Smooth muscle cell (in vitro differentiated cells): ENCODE measurements at regions not wholly inside any gene's neighbourhood (a gene's known extent, or its start where the extent isn't known, plus 50 kb on each side); places are given as distances from the start of the nearest gene placed in this dataset.

Experiments used
- DNase-seq: peaks from one replicate; lab custom pipeline; 2025; ENCODE audit not compliant: unreplicated experiment; lab: John Stamatoyannopoulos, UW
- H2AFZ ChIP-seq: fragments of 200-600 bp; sonication (generic); 2 replicates; pipeline ENCODE4 v1.6.0; 2016; ENCODE audit warnings: antibody characterized with exemption, low read depth, mild to moderate bottlenecking
- H3F3A ChIP-seq: fragments of 200-600 bp; sonication (generic); 2 replicates; pipeline ENCODE4 v1.6.0; 2017; ENCODE audit warnings: antibody characterized with exemption, low read depth
- H3K27ac ChIP-seq: fragments of 200-600 bp; sonication (generic); 2 replicates; pipeline ENCODE4 v1.5.1; 2016; ENCODE audit warnings: low read depth, mild to moderate bottlenecking
- H3K27me3 ChIP-seq: fragments of 200-600 bp; sonication (generic); 2 replicates; pipeline ENCODE4 v1.6.1; 2016; ENCODE audit warnings: low read depth, mild to moderate bottlenecking
- H3K36me3 ChIP-seq: fragments of 200-600 bp; sonication (generic); 2 replicates; pipeline ENCODE4 v1.5.1; 2016; ENCODE audit warnings: low read depth
- H3K4me1 ChIP-seq: fragments of 200-600 bp; sonication (generic); 2 replicates; pipeline ENCODE4 v1.5.1; 2016; ENCODE audit warnings: low read depth
- H3K4me2 ChIP-seq: fragments of 200-600 bp; sonication (generic); 2 replicates; pipeline ENCODE4 v1.6.0; 2016; ENCODE audit warnings: mild to moderate bottlenecking
- H3K4me3 ChIP-seq: fragments of 200-600 bp; sonication (generic); 2 replicates; pipeline ENCODE4 v1.5.1; 2016; ENCODE audit warnings: mild to moderate bottlenecking
- H3K79me2 ChIP-seq: fragments of 200-600 bp; sonication (generic); 2 replicates; pipeline ENCODE4 v1.6.0; 2016; ENCODE audit warnings: low read depth, mild to moderate bottlenecking
- H3K9ac ChIP-seq: fragments of 200-600 bp; sonication (generic); 2 replicates; pipeline ENCODE4 v1.6.0; 2016; ENCODE audit warnings: low read depth
- H3K9me3 ChIP-seq: fragments of 200-600 bp; sonication (generic); replicated peaks from 2 replicates; pipeline ENCODE4 v1.5.1; 2016; ENCODE audit warnings: low read depth
- H4K20me1 ChIP-seq: fragments of 200-600 bp; sonication (generic); 2 replicates; pipeline ENCODE4 v1.6.0; 2016; ENCODE audit warnings: low read depth
- CTCF ChIP-seq: fragments of 200-600 bp; sonication (generic); IDR thresholded peaks from 2 replicates; pipeline ENCODE4 v1.5.1; 2017; ENCODE audit warnings: borderline replicate concordance, mild to moderate bottlenecking, antibody characterized with exemption; ENCODE audit not compliant: insufficient read depth, poor library complexity, severe bottlenecking
- WGBS: methylation state at CpG from one replicate; pipeline ENCODE4 v1.1.7; 2016; ENCODE audit warnings: low lambda C conversion rate; 5-methylcytosine and 5-hydroxymethylcytosine counted together

GRCh38 chr18:5604778-5605177, 61.0 kb upstream of the EPB41L3 start:
- Histone ChIP-seq H3K79me2 (no peaks in the 10 kb centered on the region), H3K9ac (no peak overlapping the region), H2AFZ (no peak overlapping the region), H3K36me3 (no peaks in the 10 kb centered on the region), H3K4me2 (no peak overlapping the region), H3K9me3 (no peaks in the 10 kb centered on the region), H3K4me1 (no peaks in the 10 kb centered on the region), H3K4me3 (no peak overlapping the region), H3K27ac (no peak overlapping the region), H3K27me3 (no peaks in the 10 kb centered on the region), H4K20me1 (no peaks in the 10 kb centered on the region), H3F3A (no peaks in the 10 kb centered on the region)
- no peak for DNase-seq
- no peak for TF ChIP-seq CTCF
- WGBS, result 63% methylated on average over 2 of the region's 2 CpGs

GRCh38 chr18:5603153-5603552, 59.4 kb upstream of the EPB41L3 start:
- Histone ChIP-seq H3K79me2 (no peaks in the 10 kb centered on the region), H3K36me3 (no peaks in the 10 kb centered on the region), H3K27ac (no peak overlapping the region)

GRCh38 chr18:5601188-5601624, 57.4 kb upstream of the EPB41L3 start:
- Histone ChIP-seq H3K79me2 (no peaks in the 10 kb centered on the region), H3K36me3 (no peaks in the 10 kb centered on the region), H2AFZ (no peak overlapping the region), H3K9me3 (no peaks in the 10 kb centered on the region), H3K4me2 (no peak overlapping the region), H3K27me3 (no peaks in the 10 kb centered on the region), H3K4me3 (no peak overlapping the region), H3K9ac (no peak overlapping the region), H3K4me1 (no peaks in the 10 kb centered on the region), H4K20me1 (no peaks in the 10 kb centered on the region), H3K27ac (no peak overlapping the region), H3F3A (no peaks in the 10 kb centered on the region)
- DNase-seq, result no peak
- TF ChIP-seq CTCF, result no peak
- WGBS, result 36% methylated on average over 2 of the region's 2 CpGs

More at GRCh38 chr18:5603153-5603552, 59.4 kb upstream of the EPB41L3 start:
- Histone ChIP-seq H3F3A (no peaks in the 10 kb centered on the region), H3K4me1 (no peaks in the 10 kb centered on the region), H3K27me3 (no peaks in the 10 kb centered on the region), H3K9ac (no peak overlapping the region), H4K20me1 (no peaks in the 10 kb centered on the region), H2AFZ (no peak overlapping the region), H3K9me3 (no peaks in the 10 kb centered on the region), H3K4me3 (no peak overlapping the region), H3K4me2 (no peak overlapping the region)
- TF ChIP-seq CTCF, result no peak
- DNase-seq, result no peak
- 91% methylated on average over 6 of the region's 6 CpGs for WGBS

- no peak overlapping the region for H2AFZ ChIP-seq
- H3K36me3 ChIP-seq, result no peaks in the 10 kb centered on the region
- peak; percentile 48 for TF ChIP-seq CTCF
- no peaks in the 10 kb centered on the region for H4K20me1 ChIP-seq
- peak overlapping the region; percentile 20 for H3K4me3 ChIP-seq
- no peak overlapping the region for H3K27ac ChIP-seq
- H3K27me3 ChIP-seq, result no peaks in the 10 kb centered on the region
- H3K4me2 ChIP-seq, result peak overlapping the region; percentile 66
- no peaks in the 10 kb centered on the region for H3K79me2 ChIP-seq
- WGBS, result 19% methylated on average over 4 of the region's 4 CpGs
- no peak overlapping the region for H3K9ac ChIP-seq
- H3K4me1 ChIP-seq, result no peaks in the 10 kb centered on the region
- H3K9me3 ChIP-seq, result no peaks in the 10 kb centered on the region
- no peaks in the 10 kb centered on the region for H3F3A ChIP-seq
- no peak for DNase-seq
These were observed 56.7 kb upstream of the EPB41L3 start for GRCh38 chr18:5600378-5601071.
